Gastroesophageal sphincter (tissue), 4 donors: ENCODE measurements at regions not wholly inside any gene's neighbourhood (a gene's known extent, or its start where the extent isn't known, plus 50 kb on each side); places are given as distances from the start of the nearest gene placed in this dataset.

Experiments used
- ATAC-seq: fragments of 150-250 bp; one replicate; pipeline ENCODE4 v1.9.1; 2016; ENCODE audit warnings: mild to moderate bottlenecking, moderate library complexity
- H3K27ac ChIP-seq, 4 donors: fragments of 200-600 bp; sonication (generic) in 3 of 4; 1 replicate in 3 of 4; 2 replicates in 1 of 4; pipeline ENCODE4 v1.5.1; 2016 to 2019
- H3K27me3 ChIP-seq: fragments of 200-600 bp; sonication (generic); one replicate; pipeline ENCODE4 v1.5.1; 2019
- H3K36me3 ChIP-seq, 2 donors: fragments of 200-600 bp; sonication (generic); one replicate each; pipeline ENCODE4 v1.5.1; 2019; ENCODE audit warnings: control low read depth in 1 of 2
- H3K4me1 ChIP-seq, 3 donors: fragments of 200-600 bp; sonication (generic); 1 replicate in 2 of 3; 2 replicates in 1 of 3; pipeline ENCODE4 v1.5.1; 2016 to 2019; ENCODE audit warnings: control low read depth in 2 of 3
- H3K4me3 ChIP-seq, 2 donors: fragments of 200-600 bp; sonication (generic); one replicate each; pipeline ENCODE4 v1.5.1; 2019; ENCODE audit warnings: mild to moderate bottlenecking in 1 of 2, moderate library complexity in 1 of 2
- H3K9me3 ChIP-seq, 3 donors: fragments of 200-600 bp; sonication (generic); one replicate each; pipeline ENCODE4 v1.5.1; 2017 to 2019; ENCODE audit warnings: control low read depth in 2 of 3
- EP300 ChIP-seq: sonication (generic); formaldehyde crosslinking; IDR thresholded peaks from one replicate; pipeline ENCODE4 v1.6.1; 2017; ENCODE audit warnings: antibody characterized with exemption, mild to moderate bottlenecking
- POLR2A ChIP-seq, 2 donors: fragments of 450-650 bp; IDR thresholded peaks; one replicate each; pipeline ENCODE4 v1.6.1; 2017; ENCODE audit warnings: antibody characterized with exemption in 2 of 2, mild to moderate bottlenecking in 2 of 2, moderate library complexity in 1 of 2
- POLR2AphosphoS5 ChIP-seq: sonication (generic); formaldehyde crosslinking; IDR thresholded peaks from one replicate; pipeline ENCODE4 v1.6.1; 2017; ENCODE audit warnings: antibody characterized with exemption
- WGBS, 2 donors: methylation state at CpG; one replicate each; pipeline ENCODE4 v1.1.5; 2018; ENCODE audit warnings: low coverage in 1 of 2; 5-methylcytosine and 5-hydroxymethylcytosine counted together
- TF ChIP-seq, protein P1 (sequence below), 4 experiments: fragments of 200-600 bp in 2 of 4; fragments of 450-650 bp in 2 of 4; sonication (generic) in 1 of 4; IDR thresholded peaks; one replicate each; pipeline ENCODE4 v1.5.1; 2017 to 2019; ENCODE audit warnings: antibody characterized with exemption in 4 of 4, mild to moderate bottlenecking in 2 of 4, moderate library complexity in 2 of 4

- Histone ChIP-seq H3K9me3 (peaks cover 0 to 3% (median 0%) of the 10 kb centered on the region in 3 donors), H3K36me3 (no peaks in the 10 kb centered on the region), H3K4me3 (no peak overlapping the region), H3K27me3 (peaks cover 79% of the 10 kb centered on the region), H3K27ac (no peak overlapping the region), H3K4me1 (no peaks in the 10 kb centered on the region)
- ATAC-seq = no peak
- no peak for TF ChIP-seq POLR2A (IDR thresholded peaks at IDR 0.05)
- 49% methylated on average over 2 of the region's 4 CpGs; no CpG with 5 or more reads in 1 of the 2 donors for WGBS, 2 donors
Observed at GRCh38 chr11:119974051-119974450, 163.9 kb downstream of the TRIM29 start.

- Histone ChIP-seq H3K4me3 (no peak overlapping the region), H3K4me1 (no peaks in the 10 kb centered on the region), H3K27ac (no peak overlapping the region), H3K9me3 (peaks cover 0 to 3% (median 0%) of the 10 kb centered on the region in 3 donors), H3K27me3 (peaks cover 61% of the 10 kb centered on the region), H3K36me3 (no peaks in the 10 kb centered on the region)
- WGBS, 2 donors = 85% methylated on average over 2 of the region's 2 CpGs; no CpG with 5 or more reads in 1 of the 2 donors
- ATAC-seq = no peak
- TF ChIP-seq POLR2A (IDR thresholded peaks at IDR 0.05) (no peak), POLR2AphosphoS5 (no peak), EP300 (no peak)
- TF ChIP-seq, protein P1, sequence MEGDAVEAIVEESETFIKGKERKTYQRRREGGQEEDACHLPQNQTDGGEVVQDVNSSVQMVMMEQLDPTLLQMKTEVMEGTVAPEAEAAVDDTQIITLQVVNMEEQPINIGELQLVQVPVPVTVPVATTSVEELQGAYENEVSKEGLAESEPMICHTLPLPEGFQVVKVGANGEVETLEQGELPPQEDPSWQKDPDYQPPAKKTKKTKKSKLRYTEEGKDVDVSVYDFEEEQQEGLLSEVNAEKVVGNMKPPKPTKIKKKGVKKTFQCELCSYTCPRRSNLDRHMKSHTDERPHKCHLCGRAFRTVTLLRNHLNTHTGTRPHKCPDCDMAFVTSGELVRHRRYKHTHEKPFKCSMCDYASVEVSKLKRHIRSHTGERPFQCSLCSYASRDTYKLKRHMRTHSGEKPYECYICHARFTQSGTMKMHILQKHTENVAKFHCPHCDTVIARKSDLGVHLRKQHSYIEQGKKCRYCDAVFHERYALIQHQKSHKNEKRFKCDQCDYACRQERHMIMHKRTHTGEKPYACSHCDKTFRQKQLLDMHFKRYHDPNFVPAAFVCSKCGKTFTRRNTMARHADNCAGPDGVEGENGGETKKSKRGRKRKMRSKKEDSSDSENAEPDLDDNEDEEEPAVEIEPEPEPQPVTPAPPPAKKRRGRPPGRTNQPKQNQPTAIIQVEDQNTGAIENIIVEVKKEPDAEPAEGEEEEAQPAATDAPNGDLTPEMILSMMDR (IDR thresholded peaks at IDR 0.05) = no peak
Observed at GRCh38 chr11:119972281-119972680, 165.6 kb downstream of the TRIM29 start.

- Histone ChIP-seq H3K4me3 (no peak overlapping the region), H3K36me3 (no peaks in the 10 kb centered on the region), H3K9me3 (peaks cover 0 to 3% (median 0%) of the 10 kb centered on the region in 3 donors), H3K4me1 (no peaks in the 10 kb centered on the region), H3K27me3 (peaks cover 46% of the 10 kb centered on the region), H3K27ac (no peak overlapping the region)
- WGBS, 2 donors = 56 to 78% methylated on average over 5 to 8 of the region's 15 CpGs
- no peak for TF ChIP-seq EP300
- TF ChIP-seq, protein P1 (IDR thresholded peaks at IDR 0.05) = no peak
- ATAC-seq = no peak
Observed at GRCh38 chr11:119970555-119971304, 167.2 kb downstream of the TRIM29 start.

GRCh38 chr11:119964136-119965025 is 173.5 kb downstream of the TRIM29 start:
- Histone ChIP-seq H3K4me3 (no peak overlapping the region), H3K36me3 (no peaks in the 10 kb centered on the region), H3K27ac (no peak overlapping the region), H3K4me1 (no peaks in the 10 kb centered on the region), H3K9me3 (no peaks in the 10 kb centered on the region), H3K27me3 (peaks cover 21% of the 10 kb centered on the region)
- no peak for ATAC-seq
- TF ChIP-seq POLR2A (IDR thresholded peaks at IDR 0.05) = no peak
- no peak for TF ChIP-seq EP300
- TF ChIP-seq, protein P1 (IDR thresholded peaks at IDR 0.05) = no peak
- TF ChIP-seq POLR2AphosphoS5 = no peak
- WGBS, 2 donors = 61 to 66% methylated on average over 4 to 6 of the region's 8 CpGs

DNA sequence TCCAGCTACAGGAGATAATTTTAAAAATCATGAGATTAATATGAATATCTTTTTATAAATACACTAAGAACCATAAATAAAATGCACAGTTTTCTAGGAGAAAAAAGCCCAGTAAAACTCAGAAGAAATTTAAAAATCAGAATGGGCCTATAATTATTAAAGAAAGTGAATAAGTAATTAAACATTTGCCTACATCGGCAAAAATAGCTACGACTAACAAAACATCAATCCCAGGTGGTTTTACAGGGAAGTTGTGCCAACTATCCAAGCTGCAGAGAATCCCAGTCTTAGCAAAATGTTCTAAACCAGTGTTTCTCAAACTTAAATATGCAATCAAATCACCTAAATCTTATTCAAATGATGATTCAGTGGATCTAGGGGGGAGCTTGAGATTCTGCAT is 180.0 kb downstream of the TRIM29 start:
- Histone ChIP-seq H3K9me3 (no peaks in the 10 kb centered on the region), H3K4me3 (no peak overlapping the region), H3K36me3 (no peaks in the 10 kb centered on the region), H3K27me3 (peaks cover 37% of the 10 kb centered on the region), H3K4me1 (no peaks in the 10 kb centered on the region), H3K27ac (no peak overlapping the region)
- no peak for ATAC-seq
- 47 to 66% methylated on average over 2 of the region's 2 CpGs for WGBS, 2 donors
- TF ChIP-seq EP300 (no peak), POLR2AphosphoS5 (no peak), POLR2A (IDR thresholded peaks at IDR 0.05) (no peak)
- TF ChIP-seq, protein P1 (IDR thresholded peaks at IDR 0.05) = no peak
